ENCODE measurements at regions not wholly inside any gene's neighbourhood (a gene's known extent, or its start where the extent isn't known, plus 50 kb on each side); places are given as distances from the start of the nearest gene placed in this dataset.

DNA sequence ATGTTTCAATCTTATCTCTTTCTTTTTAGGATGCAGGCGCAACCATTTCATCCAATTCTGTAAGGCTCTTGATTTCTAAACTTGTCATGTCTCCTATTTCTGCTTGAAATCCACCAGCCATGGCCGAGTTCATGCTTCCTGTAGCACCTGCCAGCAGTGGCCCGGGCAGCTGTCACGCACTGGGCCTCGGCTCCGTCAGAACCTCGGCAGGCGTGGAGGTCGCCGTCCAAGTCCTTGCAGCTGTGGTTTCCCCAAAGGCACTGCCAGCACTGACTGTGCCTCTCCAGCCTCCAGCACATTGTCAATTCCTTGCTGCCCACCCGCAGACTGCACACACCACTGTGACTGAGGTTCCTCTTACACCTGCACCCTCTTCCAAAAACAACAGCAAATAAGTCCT is 188.7 kb upstream of the SALL3 start:
- TF ChIP-seq, protein P1, sequence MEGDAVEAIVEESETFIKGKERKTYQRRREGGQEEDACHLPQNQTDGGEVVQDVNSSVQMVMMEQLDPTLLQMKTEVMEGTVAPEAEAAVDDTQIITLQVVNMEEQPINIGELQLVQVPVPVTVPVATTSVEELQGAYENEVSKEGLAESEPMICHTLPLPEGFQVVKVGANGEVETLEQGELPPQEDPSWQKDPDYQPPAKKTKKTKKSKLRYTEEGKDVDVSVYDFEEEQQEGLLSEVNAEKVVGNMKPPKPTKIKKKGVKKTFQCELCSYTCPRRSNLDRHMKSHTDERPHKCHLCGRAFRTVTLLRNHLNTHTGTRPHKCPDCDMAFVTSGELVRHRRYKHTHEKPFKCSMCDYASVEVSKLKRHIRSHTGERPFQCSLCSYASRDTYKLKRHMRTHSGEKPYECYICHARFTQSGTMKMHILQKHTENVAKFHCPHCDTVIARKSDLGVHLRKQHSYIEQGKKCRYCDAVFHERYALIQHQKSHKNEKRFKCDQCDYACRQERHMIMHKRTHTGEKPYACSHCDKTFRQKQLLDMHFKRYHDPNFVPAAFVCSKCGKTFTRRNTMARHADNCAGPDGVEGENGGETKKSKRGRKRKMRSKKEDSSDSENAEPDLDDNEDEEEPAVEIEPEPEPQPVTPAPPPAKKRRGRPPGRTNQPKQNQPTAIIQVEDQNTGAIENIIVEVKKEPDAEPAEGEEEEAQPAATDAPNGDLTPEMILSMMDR (conservative IDR thresholded peaks at IDR 0.05; ENCODE audit: low read depth, low read length): no peak
- no peak for TF ChIP-seq EZH2 (IDR thresholded peaks at IDR 0.05; ENCODE audit: borderline replicate concordance, low read depth, low read length, poor library complexity, severe bottlenecking)
